Body of pancreas (tissue), 4 donors: ENCODE measurements at regions not wholly inside any gene's neighbourhood (a gene's known extent, or its start where the extent isn't known, plus 50 kb on each side); places are given as distances from the start of the nearest gene placed in this dataset.

Experiments
- ATAC-seq: fragments of 150-250 bp; one replicate; pipeline ENCODE4 v1.9.1; 2016
- DNase-seq, 4 donors: peaks; one replicate each; pipeline ENCODE4 v3.0.0-alpha.2; 2019
- H3K27ac ChIP-seq, 4 donors: fragments of 200-600 bp; sonication (generic); 1 replicate in 3 of 4; 2 replicates in 1 of 4; pipeline versions ENCODE4 v1.5.1 to v1.6.1; 2016 to 2019; ENCODE audit warnings: mild to moderate bottlenecking in 1 of 4, mixed read lengths in 1 of 4, moderate library complexity in 1 of 4
- H3K27me3 ChIP-seq, 2 donors: fragments of 200-600 bp; sonication (generic); one replicate each; pipeline ENCODE4 v1.6.0; 2016; ENCODE audit warnings: mild to moderate bottlenecking in 1 of 2
- H3K36me3 ChIP-seq, 2 donors: fragments of 200-600 bp; sonication (generic); replicated peaks in 1 of 2; 2 replicates each; pipeline ENCODE4 v1.5.1; 2016; ENCODE audit warnings: low read depth in 2 of 2; ENCODE audit not compliant: insufficient read depth in 1 of 2
- H3K4me1 ChIP-seq: fragments of 200-600 bp; sonication (generic); one replicate; pipeline ENCODE4 v1.6.0; 2016
- H3K4me3 ChIP-seq, 2 donors: fragments of 200-600 bp; sonication (generic); 1 replicate in 1 of 2; 2 replicates in 1 of 2; pipeline ENCODE4 v1.5.1; 2016 to 2019
- H3K9me3 ChIP-seq, 3 donors: fragments of 200-600 bp; sonication (generic); 1 replicate in 2 of 3; 2 replicates in 1 of 3; pipeline ENCODE4 v1.5.1; 2016
- POLR2A ChIP-seq, 3 donors: fragments of 450-650 bp; IDR thresholded peaks; one replicate each; pipeline ENCODE4 v1.6.1; 2016; ENCODE audit warnings: antibody characterized with exemption in 3 of 3, mild to moderate bottlenecking in 2 of 3
- WGBS, 2 donors: methylation state at CpG; one replicate each; pipeline ENCODE4 v1.1.5; 2017; 5-methylcytosine and 5-hydroxymethylcytosine counted together
- intact Hi-C: fragments of 100-400 bp; cut with DNase I; formaldehyde crosslinking; loops from one replicate; pipeline ENCODE4 v1.15.1; 2023
- TF ChIP-seq, protein P1 (sequence below), 7 experiments: fragments of 450-650 bp in 4 of 7; fragments of 200-600 bp in 3 of 7; sonication (generic) in 3 of 7; IDR thresholded peaks; one replicate each; pipeline ENCODE4 v1.5.1; 2016 to 2019; ENCODE audit warnings: antibody characterized with exemption in 7 of 7

- TF ChIP-seq, protein P1, sequence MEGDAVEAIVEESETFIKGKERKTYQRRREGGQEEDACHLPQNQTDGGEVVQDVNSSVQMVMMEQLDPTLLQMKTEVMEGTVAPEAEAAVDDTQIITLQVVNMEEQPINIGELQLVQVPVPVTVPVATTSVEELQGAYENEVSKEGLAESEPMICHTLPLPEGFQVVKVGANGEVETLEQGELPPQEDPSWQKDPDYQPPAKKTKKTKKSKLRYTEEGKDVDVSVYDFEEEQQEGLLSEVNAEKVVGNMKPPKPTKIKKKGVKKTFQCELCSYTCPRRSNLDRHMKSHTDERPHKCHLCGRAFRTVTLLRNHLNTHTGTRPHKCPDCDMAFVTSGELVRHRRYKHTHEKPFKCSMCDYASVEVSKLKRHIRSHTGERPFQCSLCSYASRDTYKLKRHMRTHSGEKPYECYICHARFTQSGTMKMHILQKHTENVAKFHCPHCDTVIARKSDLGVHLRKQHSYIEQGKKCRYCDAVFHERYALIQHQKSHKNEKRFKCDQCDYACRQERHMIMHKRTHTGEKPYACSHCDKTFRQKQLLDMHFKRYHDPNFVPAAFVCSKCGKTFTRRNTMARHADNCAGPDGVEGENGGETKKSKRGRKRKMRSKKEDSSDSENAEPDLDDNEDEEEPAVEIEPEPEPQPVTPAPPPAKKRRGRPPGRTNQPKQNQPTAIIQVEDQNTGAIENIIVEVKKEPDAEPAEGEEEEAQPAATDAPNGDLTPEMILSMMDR (IDR thresholded peaks at IDR 0.05): no peak
- H3K27ac ChIP-seq: no peak overlapping the region
- no peaks in the 10 kb centered on the region for H3K9me3 ChIP-seq
- DNase-seq (no peak), ATAC-seq (no peak)
- intact Hi-C loops: no loop called here
- H3K4me1 ChIP-seq: no peaks in the 10 kb centered on the region
- H3K4me3 ChIP-seq: no peak overlapping the region
- no peaks in the 10 kb centered on the region for H3K27me3 ChIP-seq
- WGBS, 2 donors: 65 to 66% methylated on average over 1 of the region's 1 CpG
- H3K36me3 ChIP-seq: no peaks in the 10 kb centered on the region
These were observed 183.0 kb upstream of the FTMT start for GRCh38 chr5:121668635-121669034.

- intact Hi-C loops: no loop called here
- Histone ChIP-seq H3K9me3 (no peaks in the 10 kb centered on the region), H3K36me3 (no peaks in the 10 kb centered on the region), H3K4me1 (no peaks in the 10 kb centered on the region), H3K27ac (no peak overlapping the region), H3K4me3 (no peak overlapping the region), H3K27me3 (no peaks in the 10 kb centered on the region)
- no peak for ATAC-seq
- no peak for TF ChIP-seq POLR2A (IDR thresholded peaks at IDR 0.05)
- WGBS, 2 donors: 53 to 63% methylated on average over 2 of the region's 2 CpGs
- DNase-seq: no peak
These were observed 180.1 kb upstream of the FTMT start for GRCh38 chr5:121671624-121672023.

DNA sequence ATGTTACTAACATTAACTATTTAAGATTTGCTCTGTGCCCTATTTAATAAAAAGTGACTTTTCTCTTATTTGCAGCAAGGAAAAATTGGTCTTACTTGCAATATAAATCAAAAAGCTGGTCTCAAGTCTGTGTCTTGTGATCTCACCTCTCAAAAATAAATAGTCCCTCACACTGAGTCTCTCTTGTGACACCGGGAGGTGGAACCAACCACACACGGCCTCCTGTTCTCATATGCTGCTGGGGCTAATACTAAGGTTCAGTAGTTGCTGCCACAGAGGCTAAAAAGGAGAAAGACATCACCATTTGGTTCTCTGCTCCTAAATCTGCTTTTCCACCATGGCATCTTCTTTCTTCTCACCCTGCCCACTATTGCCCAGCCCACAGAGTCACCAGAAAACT, 175.8 kb upstream of the FTMT start:
- 33 to 56% methylated on average over 2 of the region's 2 CpGs for WGBS, 2 donors
- no peak overlapping the region for H3K4me3 ChIP-seq
- no peaks in the 10 kb centered on the region for H3K27me3 ChIP-seq
- H3K27ac ChIP-seq: no peak overlapping the region
- no peaks in the 10 kb centered on the region for H3K9me3 ChIP-seq
- ATAC-seq (no peak), DNase-seq (no peak)
- no peak for TF ChIP-seq POLR2A (IDR thresholded peaks at IDR 0.05)
- TF ChIP-seq, protein P1 (IDR thresholded peaks at IDR 0.05): no peak
- no peaks in the 10 kb centered on the region for H3K36me3 ChIP-seq
- intact Hi-C loops: no loop called here
- H3K4me1 ChIP-seq: no peaks in the 10 kb centered on the region

GRCh38 chr5:121681229-121681855, 170.3 kb upstream of the FTMT start:
- whole genome bisulfite sequencing, 2 donors: 62 to 79% methylated on average over 6 of the region's 6 CpGs

DNA sequence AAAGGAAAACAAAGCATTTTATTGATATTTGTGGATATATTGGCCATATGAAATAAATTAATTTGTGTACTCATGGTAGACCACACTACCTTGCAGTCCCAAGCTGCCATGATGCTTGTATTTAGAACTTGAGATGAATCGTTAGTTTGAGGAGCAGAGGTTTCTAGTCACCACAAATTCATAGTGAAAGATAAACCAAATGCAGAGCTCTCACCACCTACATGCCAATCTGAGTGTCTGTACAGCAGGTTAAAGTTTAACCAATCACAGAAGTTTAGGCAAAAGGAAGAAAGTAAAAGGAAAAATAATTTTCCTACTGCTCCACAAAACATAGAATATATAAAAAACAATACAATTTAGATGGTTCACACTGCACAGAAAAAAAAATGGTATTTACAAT, 163.6 kb upstream of the FTMT start:
- H3K4me1 ChIP-seq: no peaks in the 10 kb centered on the region
- WGBS, 2 donors: 17 to 27% methylated on average over 1 of the region's 1 CpG
- intact Hi-C loops: no loop called here
- H3K27me3 ChIP-seq: no peaks in the 10 kb centered on the region
- ATAC-seq (no peak), DNase-seq (no peak)
- no peaks in the 10 kb centered on the region for H3K9me3 ChIP-seq
- H3K27ac ChIP-seq: no peak overlapping the region
- no peak overlapping the region for H3K4me3 ChIP-seq
- no peak for TF ChIP-seq POLR2A (IDR thresholded peaks at IDR 0.05)
- TF ChIP-seq, protein P1 (IDR thresholded peaks at IDR 0.05): no peak
- H3K36me3 ChIP-seq: no peaks in the 10 kb centered on the region

More at GRCh38 chr5:121681229-121681855, 170.3 kb upstream of the FTMT start:
- Histone ChIP-seq H3K4me3 (no peak overlapping the region), H3K36me3 (no peaks in the 10 kb centered on the region), H3K4me1 (no peaks in the 10 kb centered on the region), H3K9me3 (no peaks in the 10 kb centered on the region), H3K27me3 (no peaks in the 10 kb centered on the region), H3K27ac (no peak overlapping the region)
- no peak for DNase-seq
- TF ChIP-seq, protein P1 (IDR thresholded peaks at IDR 0.05): no peak
- TF ChIP-seq POLR2A (IDR thresholded peaks at IDR 0.05): no peak
- intact Hi-C loops: no loop called here
- no peak for ATAC-seq
